PC-9 (cell line): ENCODE measurements at regions not wholly inside any gene's neighbourhood (a gene's known extent, or its start where the extent isn't known, plus 50 kb on each side); places are given as distances from the start of the nearest gene placed in this dataset.

ENCODE experiments used
- BruUV-seq: library from RNA; stranded (reverse); fragments of 400-500 nt; replicated peaks from 2 replicates; lab custom pipeline; 2021; lab: Mats Ljungman, UMichigan
- CTCF ChIA-PET: fragments of 300-600 bp; sonication (Branson Sonifier 250); formaldehyde crosslinking; loops from one replicate; lab custom pipeline; 2022; ENCODE audit warnings: antibody characterized with exemption; lab: Charles Lee
- POLR2A ChIA-PET: fragments of 300-600 bp; sonication (Branson Sonifier 250); formaldehyde crosslinking; loops from one replicate; lab custom pipeline; 2022; ENCODE audit warnings: antibody characterized with exemption; ENCODE audit not compliant: unreplicated experiment; lab: Charles Lee
- DNase-seq, 2 experiments: peaks; one replicate each; pipeline versions ENCODE4 v3.0.0 to v3.0.0-alpha.2; 2015 to 2022; ENCODE audit warnings: mixed read lengths in 1 of 2
- H2AFZ ChIP-seq: fragments of 200-600 bp; sonication (generic); 2 replicates; pipeline ENCODE4 v1.8.1; 2017; ENCODE audit warnings: antibody characterized with exemption
- H3F3A ChIP-seq: fragments of 200-600 bp; sonication (generic); 2 replicates; pipeline ENCODE4 v1.8.1; 2017; ENCODE audit warnings: antibody characterized with exemption, mild to moderate bottlenecking, low read depth; ENCODE audit not compliant: insufficient read depth
- H3K27ac ChIP-seq: fragments of 200-600 bp; sonication (generic); 2 replicates; pipeline ENCODE4 v1.6.1; 2016; ENCODE audit warnings: mixed run types
- H3K27me3 ChIP-seq: fragments of 200-600 bp; sonication (generic); 2 replicates; pipeline ENCODE4 v1.6.1; 2016; ENCODE audit warnings: low read depth, mixed run types; ENCODE audit not compliant: insufficient read depth
- H3K36me3 ChIP-seq: fragments of 200-600 bp; sonication (generic); 2 replicates; pipeline ENCODE4 v1.6.1; 2016; ENCODE audit warnings: low read depth, mixed run types
- H3K4me1 ChIP-seq: fragments of 200-600 bp; sonication (generic); replicated peaks from 2 replicates; pipeline ENCODE4 v1.6.1; 2016; ENCODE audit warnings: mixed run types; ENCODE audit not compliant: insufficient read depth
- H3K4me2 ChIP-seq: fragments of 200-600 bp; sonication (generic); 2 replicates; pipeline ENCODE4 v1.6.1; 2017; ENCODE audit warnings: mixed run types
- H3K4me3 ChIP-seq: fragments of 200-600 bp; sonication (generic); 2 replicates; pipeline ENCODE4 v1.6.1; 2016; ENCODE audit warnings: mixed run types
- H3K79me2 ChIP-seq: fragments of 200-600 bp; sonication (generic); 2 replicates; pipeline ENCODE4 v1.6.1; 2017; ENCODE audit warnings: low read depth, mixed run types
- H3K9me2 ChIP-seq: fragments of 200-600 bp; sonication (generic); 2 replicates; pipeline ENCODE4 v1.8.1; 2017; ENCODE audit warnings: mild to moderate bottlenecking; ENCODE audit not compliant: insufficient read depth
- H3K9me3 ChIP-seq: fragments of 200-600 bp; sonication (generic); 2 replicates; pipeline ENCODE4 v1.8.1; 2016; ENCODE audit warnings: low read depth; ENCODE audit not compliant: insufficient read depth
- H4K20me1 ChIP-seq: fragments of 200-600 bp; sonication (generic); 2 replicates; pipeline ENCODE4 v1.8.1; 2017; ENCODE audit not compliant: insufficient read depth
- CTCF ChIP-seq: fragments of 200-600 bp; sonication (generic); conservative IDR thresholded peaks from 2 replicates; pipeline ENCODE4 v1.6.1; 2017; ENCODE audit warnings: mixed run types, antibody characterized with exemption, mild to moderate bottlenecking, moderate library complexity
- EZH2 ChIP-seq: fragments of 200-600 bp; sonication (generic); IDR thresholded peaks from 2 replicates; pipeline ENCODE4 v1.8.0; 2017; ENCODE audit warnings: antibody characterized with exemption, low read depth
- intact Hi-C: fragments of 100-400 bp; cut with micrococcal nuclease; formaldehyde crosslinking; loops from one replicate; pipeline ENCODE4 v1.10.0; 2022; ENCODE audit not compliant: unreplicated experiment

- intact Hi-C loops, result no loop called here
- Histone ChIP-seq H3K4me2 (no peak overlapping the region), H3K36me3 (no peaks in the 10 kb centered on the region), H3K9me3 (no peaks in the 10 kb centered on the region), H3K79me2 (no peaks in the 10 kb centered on the region), H4K20me1 (no peaks in the 10 kb centered on the region), H3K9me2 (no peaks in the 10 kb centered on the region; the same call in 1 of the 2 replicates), H3K4me3 (no peak overlapping the region), H3K27me3 (no peaks in the 10 kb centered on the region), H3F3A (no peaks in the 10 kb centered on the region), H3K27ac (no peak overlapping the region), H2AFZ (no peak overlapping the region), H3K4me1 (no peaks in the 10 kb centered on the region)
- no TSS peak for BruUV-seq
- DNase-seq, result no peak
- POLR2A ChIA-PET, result no interaction called here
- CTCF ChIA-PET, result no interaction called here
- TF ChIP-seq CTCF (no peak), EZH2 (no peak)
Observed at GRCh38 chr6:96340164-96340563, 181.4 kb upstream of the UFL1 start.

GRCh38 chr6:96345501-96345900 lies 176.1 kb upstream of the UFL1 start:
- no peak for TF ChIP-seq EZH2
- no peak for TF ChIP-seq CTCF

GRCh38 chr6:96381246-96381645 lies 140.4 kb upstream of the UFL1 start:
- intact Hi-C loops, result no loop called here
- H3K4me1 ChIP-seq, result no peaks in the 10 kb centered on the region
- no peaks in the 10 kb centered on the region for H3F3A ChIP-seq
- TF ChIP-seq EZH2 (no peak), CTCF (no peak)
- BruUV-seq, result no TSS peak
- no peak overlapping the region for H3K4me3 ChIP-seq
- no peak overlapping the region for H3K4me2 ChIP-seq
- ChIA-PET CTCF (no interaction called here), POLR2A (interaction anchor here (0.6 kb wide), 1 partner anchor 9 kb away, joined by 3 read pairs; no protein-coding TSS in a partner anchor)
- H4K20me1 ChIP-seq, result no peaks in the 10 kb centered on the region
- no peak for DNase-seq
- H3K9me2 ChIP-seq, result no peaks in the 10 kb centered on the region
- no peaks in the 10 kb centered on the region for H3K36me3 ChIP-seq
- no peaks in the 10 kb centered on the region for H3K9me3 ChIP-seq
- no peak overlapping the region for H3K27ac ChIP-seq
- no peaks in the 10 kb centered on the region for H3K79me2 ChIP-seq
- H2AFZ ChIP-seq, result no peak overlapping the region
- H3K27me3 ChIP-seq, result no peaks in the 10 kb centered on the region

More at GRCh38 chr6:96345501-96345900, 176.1 kb upstream of the UFL1 start:
- Histone ChIP-seq H3K4me2 (no peak overlapping the region), H3K4me3 (no peak overlapping the region), H3K27me3 (no peaks in the 10 kb centered on the region), H3K36me3 (no peaks in the 10 kb centered on the region), H2AFZ (no peak overlapping the region), H3F3A (no peaks in the 10 kb centered on the region), H3K4me1 (no peaks in the 10 kb centered on the region), H3K27ac (no peak overlapping the region), H3K79me2 (no peaks in the 10 kb centered on the region), H4K20me1 (no peaks in the 10 kb centered on the region), H3K9me3 (no peaks in the 10 kb centered on the region), H3K9me2 (peaks cover 5% of the 10 kb centered on the region; the same call in 1 of the 2 replicates)
- intact Hi-C loops, result no loop called here
- no TSS peak for BruUV-seq
- no peak for DNase-seq
- ChIA-PET CTCF (no interaction called here), POLR2A (no interaction called here)
